Brain microvascular endothelial cell (primary cell): ENCODE measurements at regions not wholly inside any gene's neighbourhood (a gene's known extent, or its start where the extent isn't known, plus 50 kb on each side); places are given as distances from the start of the nearest gene placed in this dataset.

ENCODE experiments used
- DNase-seq: peaks from one replicate; pipeline ENCODE4 v3.0.0-alpha.2; 2020
- H3K27ac ChIP-seq: fragments of 250-450 bp; sonication (Bioruptor Pico); 2 replicates; pipeline ENCODE4 v1.5.1; 2020; ENCODE audit warnings: mild to moderate bottlenecking, moderate library complexity
- H3K27me3 ChIP-seq: fragments of 250-450 bp; sonication (Bioruptor Pico); replicated peaks from 2 replicates; pipeline ENCODE4 v1.5.1; 2020; ENCODE audit warnings: mild to moderate bottlenecking
- H3K36me3 ChIP-seq: fragments of 250-450 bp; sonication (Bioruptor Pico); replicated peaks from 2 replicates; pipeline ENCODE4 v1.5.1; 2020; ENCODE audit warnings: mild to moderate bottlenecking
- H3K4me3 ChIP-seq: 2 replicates; pipeline ENCODE4 v1.5.1; 2011; ENCODE audit warnings: low read depth, mild to moderate bottlenecking, control low read depth, low read length, moderate library complexity
- CTCF ChIP-seq: IDR thresholded peaks from 2 replicates; pipeline ENCODE4 v1.5.1; 2011; ENCODE audit warnings: low read depth, mild to moderate bottlenecking, moderate library complexity, low read length, control low read depth, inconsistent platforms; ENCODE audit errors: missing control alignments
- in situ Hi-C: cut with HindIII; loops from 2 replicates; pipeline ENCODE4 v1.10.0; 2017; ENCODE audit warnings: low sequenced_read_pairs, low pct_ligation_motif_present

DNA sequence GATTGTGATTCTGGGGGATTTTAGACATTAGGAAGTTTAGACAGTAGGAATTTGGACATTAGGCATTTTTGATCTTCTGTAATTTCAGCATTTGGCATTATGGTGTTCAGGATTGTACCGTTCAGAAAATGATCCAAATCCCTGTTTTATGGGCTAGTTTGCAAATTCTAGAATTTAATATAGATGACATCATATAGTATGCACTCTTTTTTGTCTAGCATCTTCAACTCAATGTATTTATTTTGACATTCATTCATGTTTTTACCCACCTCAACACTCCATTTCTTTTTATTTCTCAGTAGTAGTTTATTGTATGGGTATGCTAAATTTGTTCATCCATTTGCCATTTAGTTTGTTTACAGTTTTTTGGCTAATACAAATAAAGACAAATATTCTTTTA, 105.3 kb upstream of the ZPLD1 start:
- no peak overlapping the region for H3K4me3 ChIP-seq
- no peak for DNase-seq
- in situ Hi-C loops = no loop called here
- no peak for TF ChIP-seq CTCF
- H3K27ac ChIP-seq = no peak overlapping the region
- H3K27me3 ChIP-seq = no peaks in the 10 kb centered on the region
- H3K36me3 ChIP-seq = no peaks in the 10 kb centered on the region

- no peak for TF ChIP-seq CTCF
- Histone ChIP-seq H3K27ac (no peak overlapping the region), H3K4me3 (no peak overlapping the region), H3K27me3 (no peaks in the 10 kb centered on the region), H3K36me3 (no peaks in the 10 kb centered on the region)
- in situ Hi-C loops = no loop called here
- DNase-seq = no peak
These were observed 102.6 kb upstream of the ZPLD1 start for GRCh38 chr3:102332205-102332604.

DNA sequence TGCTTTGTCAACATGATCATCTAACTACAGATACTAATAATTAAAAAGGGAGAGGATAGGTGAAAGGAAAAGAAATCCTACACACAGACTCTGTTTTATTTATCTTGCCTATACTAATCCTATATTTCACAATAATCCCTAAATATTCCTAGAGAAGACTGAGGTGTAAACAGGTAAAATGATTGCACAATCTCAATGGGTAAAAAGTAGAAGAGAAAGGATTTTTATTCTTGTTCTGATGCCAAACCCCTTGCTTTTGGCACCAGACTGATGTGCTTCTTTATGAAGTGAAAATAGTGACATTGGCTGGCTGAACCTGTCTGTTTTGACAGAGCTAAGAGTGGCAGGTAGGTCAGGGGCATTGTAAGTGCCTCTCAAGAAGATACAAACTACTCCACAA, 101.9 kb upstream of the ZPLD1 start:
- H3K27ac ChIP-seq = no peak overlapping the region
- no peaks in the 10 kb centered on the region for H3K36me3 ChIP-seq
- no peaks in the 10 kb centered on the region for H3K27me3 ChIP-seq
- DNase-seq = no peak
- no peak for TF ChIP-seq CTCF
- in situ Hi-C loops = no loop called here
- H3K4me3 ChIP-seq = no peak overlapping the region

GRCh38 chr3:102336130-102336529, 98.7 kb upstream of the ZPLD1 start:
- in situ Hi-C loops = no loop called here
- no peak for TF ChIP-seq CTCF
- DNase-seq = no peak

DNA sequence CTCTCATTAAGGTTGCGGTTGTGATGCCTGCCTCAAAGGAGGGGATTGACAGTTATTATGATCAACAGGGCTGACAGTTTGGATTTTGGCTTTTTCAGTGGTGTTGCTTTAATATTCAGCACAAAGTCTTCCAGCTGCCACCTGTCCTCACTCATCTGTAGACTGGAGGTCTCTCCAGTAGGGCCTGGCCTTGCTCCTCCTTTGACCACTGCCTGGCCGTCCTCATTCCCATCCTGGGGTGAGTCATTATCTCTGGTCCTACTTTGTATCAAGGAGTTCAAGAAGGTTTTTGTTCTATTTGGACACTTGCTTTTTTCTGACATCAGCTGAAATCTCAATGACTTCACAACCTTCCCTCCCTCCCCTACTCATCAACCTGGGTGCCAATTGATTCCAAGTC, 95.1 kb upstream of the ZPLD1 start:
- Histone ChIP-seq H3K4me3 (no peak overlapping the region), H3K36me3 (no peaks in the 10 kb centered on the region), H3K27ac (no peak overlapping the region), H3K27me3 (no peaks in the 10 kb centered on the region)
- no peak for DNase-seq
- in situ Hi-C loops = no loop called here
- TF ChIP-seq CTCF = no peak

More at GRCh38 chr3:102336130-102336529, 98.7 kb upstream of the ZPLD1 start:
- Histone ChIP-seq H3K4me3 (no peak overlapping the region), H3K36me3 (no peaks in the 10 kb centered on the region), H3K27me3 (no peaks in the 10 kb centered on the region), H3K27ac (no peak overlapping the region)

GRCh38 chr3:102346897-102347296, 87.9 kb upstream of the ZPLD1 start:
- Histone ChIP-seq H3K4me3 (no peak overlapping the region), H3K27me3 (no peaks in the 10 kb centered on the region), H3K27ac (no peak overlapping the region), H3K36me3 (no peaks in the 10 kb centered on the region)
- DNase-seq = no peak
- in situ Hi-C loops = no loop called here
- no peak for TF ChIP-seq CTCF
